GM19397 (cell line): ENCODE measurements at regions not wholly inside any gene's neighbourhood (a gene's known extent, or its start where the extent isn't known, plus 50 kb on each side); places are given as distances from the start of the nearest gene placed in this dataset.
"Not testable (repeated sequence)": the region's sequence is repeated elsewhere in the genome, so short reads cannot be mapped to it uniquely, and the experiment has no call there.

Experiments used
- ATAC-seq: cut with Tn5 transposase; IDR thresholded peaks from one replicate; pipeline ENCODE4 v1.9.1; 2021; ENCODE audit warnings: mild to moderate bottlenecking, moderate library complexity; ENCODE audit not compliant: unreplicated experiment

- no peak for ATAC-seq
These were observed 274.4 kb upstream of the CCDC179 start for GRCh38 chr11:23134627-23135026.

DNA sequence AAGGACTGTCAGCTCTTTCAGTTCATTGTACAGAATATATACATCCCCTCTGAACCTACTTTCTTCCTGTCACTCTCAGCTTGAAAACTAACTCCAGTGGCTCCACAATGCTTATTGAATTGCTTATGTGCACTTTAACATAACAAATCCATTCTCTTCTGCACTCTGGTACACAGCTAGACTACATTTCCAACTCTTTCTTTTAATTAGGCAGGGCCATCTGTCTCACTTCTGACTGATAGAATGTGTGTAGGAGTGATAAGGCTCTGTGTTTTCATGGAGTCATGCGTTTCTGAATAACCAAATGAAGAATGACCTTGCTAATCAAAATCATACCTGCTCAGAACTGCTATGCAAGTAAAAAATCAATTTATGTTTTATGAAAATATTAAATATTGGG is 278.5 kb upstream of the CCDC179 start:
- no peak for ATAC-seq

- no peak for ATAC-seq
These were observed 282.7 kb upstream of the CCDC179 start for GRCh38 chr11:23143022-23143421.

DNA sequence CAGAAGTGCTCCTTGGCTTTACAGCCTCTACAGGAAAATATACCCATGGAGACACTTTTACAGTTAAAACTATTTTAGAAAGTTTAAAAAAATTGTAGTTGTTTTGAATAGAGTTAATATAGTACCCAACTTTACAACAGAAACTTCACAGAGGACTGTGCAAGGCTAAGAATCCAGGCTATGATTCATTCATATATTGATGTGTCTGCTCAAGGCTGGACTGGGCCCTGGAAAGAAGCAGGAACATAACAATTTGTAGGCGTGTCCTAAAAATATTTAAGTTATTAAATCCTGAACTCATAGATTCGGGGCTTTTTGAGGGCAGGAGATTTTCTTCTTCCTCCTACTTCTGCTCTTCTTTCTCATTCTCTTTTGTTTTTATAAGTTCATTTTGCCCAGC is 291.5 kb upstream of the CCDC179 start:
- ATAC-seq = no peak

DNA sequence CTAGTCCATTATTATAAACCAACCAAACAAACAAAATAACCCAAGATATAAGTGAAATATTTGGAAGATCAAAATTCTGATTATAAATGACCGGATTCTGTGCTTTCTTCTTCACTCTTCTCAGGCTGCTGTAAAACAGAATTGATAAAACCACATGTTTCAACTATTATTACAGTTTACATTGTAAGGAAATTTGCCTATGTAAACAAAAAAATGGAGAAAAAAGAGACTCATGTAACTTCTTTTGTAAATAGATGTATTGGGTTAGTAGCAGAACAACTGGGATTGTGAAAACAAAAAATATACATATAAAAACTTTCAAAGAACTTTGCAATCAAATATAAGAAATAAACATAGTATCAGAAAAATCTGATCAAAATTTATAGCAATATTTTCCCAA is 295.2 kb upstream of the CCDC179 start:
- no peak for ATAC-seq

DNA sequence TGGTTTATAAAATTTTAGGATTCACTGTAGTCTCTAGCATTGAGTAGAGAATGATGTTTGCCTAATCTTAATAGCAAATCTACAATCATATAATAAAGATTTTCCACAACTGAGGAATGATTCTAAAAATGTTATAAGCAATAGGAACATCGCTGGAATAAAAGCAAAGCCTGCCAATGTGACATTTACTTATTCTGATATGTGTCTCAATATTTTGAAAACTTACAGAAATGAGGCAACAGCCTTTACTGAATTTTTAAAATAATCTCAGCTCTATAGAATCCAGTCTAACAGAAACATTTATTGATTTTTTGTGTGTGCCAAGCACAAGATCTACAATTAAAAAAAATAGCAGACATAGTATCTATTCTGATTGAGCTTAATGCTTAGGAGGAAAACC is 303.7 kb upstream of the CCDC179 start:
- no peak for ATAC-seq

GRCh38 chr11:23166376-23166775 is 306.1 kb upstream of the CCDC179 start:
- ATAC-seq = no peak

DNA sequence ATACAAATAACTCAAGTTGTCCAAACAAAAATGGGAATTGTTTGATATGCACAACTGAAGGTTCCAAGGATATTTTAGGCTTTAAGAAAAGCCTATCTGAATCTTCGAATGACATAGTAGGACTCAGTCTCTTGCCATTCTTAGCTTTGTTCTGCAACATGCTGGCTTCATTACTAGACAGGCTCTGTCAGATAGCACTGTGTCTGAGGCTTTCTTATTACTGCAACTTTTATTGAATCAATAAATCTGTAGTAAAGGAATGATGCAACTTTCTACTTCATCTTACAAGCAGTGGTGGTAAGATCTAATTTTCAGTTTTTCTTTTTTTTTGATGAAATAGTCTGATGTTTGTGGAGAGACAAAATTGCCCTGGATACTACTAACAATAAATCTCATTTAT is 319.3 kb upstream of the CCDC179 start:
- no peak for ATAC-seq

- ATAC-seq = no peak
These were observed 320.9 kb upstream of the CCDC179 start for GRCh38 chr11:23181022-23181807.

GRCh38 chr11:23192256-23192655 is 332.0 kb upstream of the CCDC179 start:
- ATAC-seq = no peak

DNA sequence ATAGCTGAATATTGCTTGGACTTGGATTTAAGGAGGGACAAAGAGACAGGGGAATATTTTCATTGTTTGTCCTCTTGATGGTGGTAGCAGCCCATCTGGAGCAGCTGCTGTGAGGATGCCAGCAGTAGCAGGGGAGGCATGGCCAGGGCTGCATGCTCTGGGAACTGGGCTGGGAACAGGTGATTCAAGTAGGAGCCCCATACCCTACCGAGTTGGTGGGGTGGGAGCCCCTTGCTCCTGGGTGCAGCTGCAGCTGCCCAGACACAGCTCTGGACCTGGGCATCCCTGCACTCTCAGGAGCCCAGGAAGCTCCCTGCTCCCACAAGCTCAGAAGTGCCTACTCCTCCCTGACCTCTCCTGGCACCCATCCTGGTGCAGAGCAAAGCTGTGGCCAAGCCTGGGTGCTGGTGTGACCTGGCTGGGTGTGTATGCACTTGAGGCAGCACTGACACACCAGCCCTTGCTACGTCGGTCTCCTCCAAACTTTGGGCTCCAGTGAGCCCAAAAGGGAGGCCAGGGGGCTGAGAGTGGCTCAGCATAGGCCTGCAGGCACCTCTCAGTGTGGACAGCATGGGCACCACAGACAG is 341.8 kb upstream of the CCDC179 start:
- ATAC-seq = no peak

DNA sequence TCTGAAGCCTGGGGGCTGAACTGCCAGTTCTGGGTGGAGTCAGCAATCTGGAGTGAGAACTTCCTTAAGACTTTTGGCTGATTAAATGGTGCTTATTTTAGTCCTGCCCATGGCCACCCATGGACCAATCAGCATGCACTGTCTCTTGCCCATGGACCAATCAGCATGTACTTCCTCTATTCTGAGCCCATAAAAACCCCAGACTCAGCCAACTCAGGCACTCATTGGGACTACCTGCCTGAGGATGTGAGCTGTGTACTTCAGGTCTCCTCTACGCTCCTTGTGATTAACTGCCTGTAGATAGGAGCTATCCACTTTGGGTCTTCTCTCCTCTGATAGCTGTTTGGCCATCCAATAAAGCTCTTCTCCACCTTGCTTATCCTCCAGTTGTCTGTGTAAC is 342.3 kb upstream of the CCDC179 start:
- ATAC-seq = no peak

GRCh38 chr11:23205156-23205871 is 345.0 kb upstream of the CCDC179 start:
- ATAC-seq = no peak

DNA sequence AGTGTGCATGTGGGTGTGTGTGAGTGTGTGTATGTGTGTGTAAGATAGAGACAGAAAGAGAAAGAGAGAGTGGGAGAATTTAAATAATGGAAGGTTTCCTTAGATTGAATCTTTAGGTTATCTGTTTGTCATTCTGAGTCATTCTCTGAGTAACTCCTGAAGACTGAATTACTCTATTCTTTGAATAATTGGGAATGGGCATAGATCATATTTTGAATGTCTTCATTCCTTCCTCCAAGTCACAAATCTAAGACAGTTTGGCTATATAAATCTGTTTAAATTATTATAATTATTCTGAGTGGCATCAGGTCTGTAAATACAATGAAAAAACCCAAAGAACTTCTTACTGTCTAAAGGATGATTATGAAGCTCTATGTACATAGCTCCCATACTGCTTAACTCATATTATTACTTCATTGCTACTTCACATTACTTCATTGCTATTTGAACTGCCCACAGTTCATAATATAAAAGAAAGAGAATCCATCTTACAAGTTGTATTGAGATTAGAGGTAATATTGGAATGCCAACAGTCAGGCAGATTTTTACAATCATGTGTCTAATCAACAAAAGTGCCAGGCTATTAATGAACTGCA is 346.6 kb upstream of the CCDC179 start:
- ATAC-seq = no peak

DNA sequence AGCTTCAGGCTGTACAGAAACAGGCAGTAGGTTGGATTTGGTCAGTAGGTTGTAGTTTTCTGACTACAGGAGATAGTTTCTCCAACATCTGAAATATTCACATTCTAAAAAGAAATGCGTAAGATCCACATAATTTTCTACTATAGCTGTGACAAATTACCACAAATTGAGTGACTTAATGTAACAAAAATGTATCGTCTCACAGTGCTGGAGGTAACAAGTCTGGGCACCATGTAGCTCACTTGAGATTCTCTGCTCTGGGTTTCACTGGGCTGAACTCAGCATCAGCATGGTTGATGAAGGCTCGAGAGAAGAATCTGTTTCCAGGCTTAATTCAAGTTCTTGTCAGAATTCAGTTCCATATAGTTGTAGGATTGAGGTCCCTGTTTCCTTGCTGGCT is 350.9 kb upstream of the CCDC179 start:
- ATAC-seq = no peak

- ATAC-seq = no peak
These were observed 352.5 kb upstream of the CCDC179 start for GRCh38 chr11:23212807-23213206.

DNA sequence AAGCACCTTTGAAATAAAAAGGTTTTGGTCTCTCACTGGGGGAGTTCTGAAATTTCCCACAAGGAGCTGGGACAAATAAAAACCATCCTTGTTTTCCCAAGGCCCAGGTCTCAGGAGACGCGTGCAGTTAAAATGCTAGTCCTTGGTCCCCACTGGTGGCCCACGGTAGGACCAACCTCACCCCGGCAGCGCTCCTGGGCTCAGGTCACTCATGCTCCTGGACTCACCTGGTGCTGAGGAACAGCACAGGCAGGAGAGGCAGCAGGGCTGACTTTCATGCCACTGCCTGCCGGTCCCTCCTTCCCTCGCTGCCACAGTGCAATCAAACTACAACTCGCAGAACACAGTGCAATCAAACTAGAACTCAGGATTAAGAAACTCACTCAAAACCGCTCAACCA is 356.8 kb upstream of the CCDC179 start:
- no peak for ATAC-seq

GRCh38 chr11:23220086-23220485 is 359.8 kb upstream of the CCDC179 start:
- ATAC-seq = not testable (repeated sequence)

DNA sequence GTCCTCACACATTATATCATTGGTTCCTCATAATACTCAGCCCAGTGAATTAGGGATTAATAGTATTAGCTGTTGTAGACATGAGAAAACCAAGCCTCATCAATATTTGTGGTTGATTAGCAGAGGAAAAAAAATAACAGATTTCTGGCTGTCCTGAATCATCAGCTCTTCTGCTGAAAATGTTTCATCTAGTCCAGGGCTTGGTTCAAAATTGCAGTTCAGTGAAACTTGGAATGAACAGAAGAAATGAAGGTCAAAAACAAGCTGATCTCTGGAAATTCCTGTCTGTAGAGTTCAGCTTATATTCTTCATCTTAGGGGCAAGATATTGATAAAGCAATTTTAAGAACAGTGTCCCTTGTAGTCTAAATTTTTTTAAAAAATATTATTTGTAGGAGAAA is 361.1 kb upstream of the CCDC179 start:
- ATAC-seq = no peak

- ATAC-seq = no peak
These were observed 366.2 kb upstream of the CCDC179 start for GRCh38 chr11:23226331-23227077.

DNA sequence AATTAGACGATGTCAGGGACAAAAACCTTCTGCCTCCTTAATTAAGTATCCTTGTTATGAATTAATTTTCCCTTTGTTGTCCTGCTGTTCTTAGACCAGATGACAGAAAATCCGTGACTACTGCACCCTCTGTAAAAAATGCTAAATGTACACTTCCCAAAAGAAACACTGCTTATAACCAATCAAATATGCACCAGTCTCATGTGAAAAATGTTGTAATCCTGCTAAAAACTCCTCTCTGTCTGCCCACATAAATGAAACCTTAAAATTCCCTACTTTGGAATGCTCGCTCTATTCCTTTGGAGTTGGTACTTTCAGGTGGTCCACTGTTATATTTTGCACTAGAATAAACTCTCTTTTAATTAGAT is 366.8 kb upstream of the CCDC179 start:
- no peak for ATAC-seq
